HG02884 (cell line): ENCODE measurements at regions not wholly inside any gene's neighbourhood (a gene's known extent, or its start where the extent isn't known, plus 50 kb on each side); places are given as distances from the start of the nearest gene placed in this dataset.
A peak's percentile ranks its signal among the peaks of the same experiment; 100 is the strongest.
"Not testable (repeated sequence)": the region's sequence is repeated elsewhere in the genome, so short reads cannot be mapped to it uniquely, and the experiment has no call there.

Experiments used
- ATAC-seq: cut with Tn5 transposase; IDR thresholded peaks from one replicate; pipeline ENCODE4 v1.9.1; 2021; ENCODE audit warnings: mild to moderate bottlenecking, moderate library complexity; ENCODE audit not compliant: unreplicated experiment

DNA sequence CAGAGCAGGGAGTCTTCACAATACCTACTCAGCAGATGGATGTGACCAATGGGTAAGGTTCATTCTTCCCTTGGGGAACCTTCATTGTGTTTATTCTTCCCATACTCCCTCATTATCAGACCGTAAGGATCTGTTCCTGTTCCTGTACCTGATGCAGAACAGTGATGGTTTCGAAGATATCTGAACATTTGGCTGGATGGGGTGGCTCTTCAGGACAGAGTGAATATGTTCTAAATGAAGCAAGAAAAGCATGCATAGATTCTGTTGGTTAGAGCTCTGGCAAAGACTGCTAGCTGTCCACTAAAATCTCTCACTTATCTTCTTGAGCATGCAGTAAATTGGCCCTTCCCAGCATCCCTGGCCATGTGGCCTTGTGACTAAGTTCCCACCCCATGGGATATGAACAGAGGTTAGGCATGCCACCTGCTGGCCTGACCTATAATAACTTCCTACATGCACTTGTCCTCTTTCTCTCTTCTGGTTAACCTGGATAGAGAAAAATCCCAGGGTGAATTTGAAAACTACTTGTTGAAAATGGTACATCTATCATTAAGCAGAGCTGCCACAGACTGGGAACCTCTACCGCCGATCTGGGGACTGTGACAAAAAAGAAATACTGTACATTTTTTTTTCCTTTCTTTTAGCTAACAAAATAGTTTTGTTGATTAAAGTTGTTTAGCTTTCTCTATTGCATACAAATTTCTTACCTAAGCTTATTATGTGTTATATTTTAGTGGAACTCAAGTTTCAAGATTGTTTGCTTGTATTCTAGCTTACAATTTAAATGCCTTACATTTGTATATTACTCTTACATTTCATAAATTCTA lies 60.0 kb upstream of the BANK1 start:
- ATAC-seq, result peak; percentile 97

DNA sequence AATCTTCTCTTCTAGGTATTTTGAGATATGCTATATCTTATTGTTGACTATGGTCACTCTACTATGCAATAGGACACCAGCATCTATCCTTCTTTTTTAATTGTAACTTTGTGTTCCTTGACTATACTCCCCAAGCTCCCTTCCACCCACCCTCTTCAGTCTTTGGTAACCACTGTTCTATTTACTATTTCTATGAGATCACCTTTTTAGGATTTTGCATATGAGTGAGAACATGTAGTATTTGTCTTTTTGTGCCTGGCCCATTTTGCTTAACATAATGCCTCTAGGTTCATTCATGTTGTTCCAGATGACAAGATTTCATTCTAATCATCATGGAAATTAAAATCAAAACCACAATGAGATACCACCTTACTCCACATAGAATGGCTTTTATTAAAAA lies 63.3 kb upstream of the BANK1 start:
- ATAC-seq, result no peak

- no peak for ATAC-seq
Measured at GRCh38 chr4:101724093-101724492, 66.4 kb upstream of the BANK1 start.

GRCh38 chr4:101718810-101719209 lies 71.7 kb upstream of the BANK1 start:
- no peak for ATAC-seq

- no peak for ATAC-seq
Measured at GRCh38 chr4:101711590-101712260, 78.8 kb upstream of the BANK1 start.

- no peak for ATAC-seq
Measured at GRCh38 chr4:101710806-101711205, 79.7 kb upstream of the BANK1 start.

- no peak for ATAC-seq
Measured at GRCh38 chr4:101708293-101709039, 82.1 kb upstream of the BANK1 start.

GRCh38 chr4:101707596-101707995 lies 82.9 kb upstream of the BANK1 start:
- ATAC-seq, result no peak

DNA sequence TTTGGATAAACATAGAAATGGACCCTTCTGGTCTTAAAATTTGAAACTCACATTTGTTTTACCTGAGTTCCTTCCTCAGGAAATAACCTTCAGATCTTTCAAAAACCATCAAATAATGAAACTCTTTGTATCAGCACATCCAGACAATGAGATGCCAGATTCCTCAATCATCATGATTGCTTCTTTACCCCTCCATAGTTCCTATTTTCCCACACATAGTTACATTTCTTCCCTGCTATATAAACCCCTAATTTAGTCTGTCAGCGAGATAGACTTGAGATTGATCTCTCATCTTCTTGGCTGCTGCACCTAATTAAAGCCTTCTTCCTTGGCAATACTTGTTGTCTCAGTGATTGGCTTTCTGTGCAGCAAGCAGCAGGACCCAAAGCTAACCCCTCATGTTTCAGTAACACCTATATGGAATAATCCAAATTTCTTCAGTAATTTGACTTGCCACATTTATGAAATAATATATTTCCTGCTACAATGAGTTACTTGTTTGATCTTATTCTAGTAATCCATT lies 83.9 kb upstream of the BANK1 start:
- ATAC-seq, result no peak

DNA sequence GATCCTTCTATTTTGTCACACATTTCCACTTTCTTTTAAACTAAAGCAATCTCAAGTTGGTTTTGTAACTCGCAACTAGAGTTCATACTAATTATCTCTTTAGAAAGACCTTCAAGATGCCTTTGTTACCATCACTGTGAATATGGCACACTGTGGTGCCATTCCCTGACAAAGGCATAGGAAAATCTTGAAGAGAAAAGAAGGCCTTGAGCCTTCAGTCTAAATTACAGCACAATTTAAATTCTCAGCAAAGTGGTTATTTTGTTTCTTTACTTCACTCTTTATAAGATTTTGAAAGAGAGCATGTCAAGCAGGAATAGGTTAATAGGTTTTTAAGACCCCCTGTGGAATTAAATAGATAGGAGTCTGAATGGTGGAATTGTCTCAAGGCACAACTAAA lies 89.0 kb upstream of the BANK1 start:
- ATAC-seq, result no peak

DNA sequence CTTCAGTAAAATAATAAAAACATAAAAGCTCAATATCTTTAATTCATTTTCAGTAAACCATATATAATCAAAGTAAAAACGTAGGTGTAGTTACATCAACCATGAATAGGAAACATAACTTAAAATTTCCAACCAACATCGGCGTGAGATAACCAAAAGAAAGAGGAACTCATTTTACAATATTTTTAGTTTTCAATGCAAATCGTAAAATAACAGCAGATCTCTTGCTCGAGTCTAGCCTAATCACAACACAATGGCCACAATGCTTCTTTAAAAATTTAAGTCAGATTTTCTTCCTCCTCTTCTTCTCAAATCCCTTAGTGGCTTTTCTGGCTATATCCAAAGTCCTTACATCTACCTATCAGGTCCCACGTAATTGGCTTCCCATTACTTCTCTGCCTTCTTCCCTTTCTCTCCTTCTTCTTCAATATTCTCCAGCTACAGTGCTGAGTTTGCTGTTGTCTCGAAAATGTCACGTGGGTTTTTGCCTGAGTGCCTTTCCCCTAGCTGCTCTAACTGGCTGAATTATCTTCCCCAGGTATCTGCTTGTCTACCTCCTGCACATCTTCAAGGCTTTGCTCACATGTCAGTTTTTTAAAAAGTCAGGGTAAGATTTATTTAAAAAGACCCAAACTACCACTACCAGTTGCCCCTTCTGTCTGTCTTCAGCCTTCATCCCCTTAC lies 90.9 kb upstream of the BANK1 start:
- ATAC-seq, result no peak

DNA sequence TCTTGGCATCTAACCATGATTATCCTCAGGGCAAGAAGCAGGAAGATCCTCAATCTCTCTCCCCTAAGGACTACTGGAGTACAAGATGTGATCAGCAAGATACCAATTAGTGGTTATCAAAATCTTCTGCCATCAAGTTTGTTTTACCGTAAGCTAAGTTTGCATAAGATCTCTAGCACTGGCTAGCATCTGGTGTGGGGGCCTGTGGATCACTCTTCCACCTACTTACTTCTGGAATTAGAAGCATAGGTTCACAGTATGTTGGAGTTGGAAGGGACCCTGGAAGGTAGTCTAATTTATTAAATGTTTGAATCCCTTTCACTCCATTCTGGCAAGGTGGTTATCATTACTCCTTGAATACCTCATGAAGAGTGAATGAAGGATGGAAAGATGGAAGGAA lies 93.3 kb upstream of the BANK1 start:
- no peak for ATAC-seq

GRCh38 chr4:101696276-101697010 lies 94.1 kb upstream of the BANK1 start:
- ATAC-seq, result no peak

- no peak for ATAC-seq
Measured at GRCh38 chr4:101695176-101695575, 95.4 kb upstream of the BANK1 start.

DNA sequence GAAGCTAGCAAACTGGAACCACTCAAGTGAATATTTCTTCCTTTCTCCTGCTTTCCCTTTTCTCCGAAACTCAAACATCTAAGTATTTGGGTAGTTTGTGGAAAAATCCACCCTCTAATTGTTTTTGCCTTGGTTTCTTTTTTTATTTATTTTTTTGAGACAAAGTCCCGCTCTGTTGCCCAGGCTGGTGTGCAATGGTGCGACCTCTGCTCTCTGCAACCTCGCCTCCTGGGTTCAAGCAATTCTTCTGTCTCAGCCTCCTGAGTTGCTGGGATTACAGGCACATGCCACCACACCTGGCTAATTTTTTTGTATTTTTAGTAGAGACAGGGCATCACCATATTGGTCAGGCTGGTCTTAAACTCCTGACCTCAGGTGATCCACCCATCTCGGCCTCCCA lies 96.1 kb upstream of the BANK1 start:
- ATAC-seq, result not testable (repeated sequence)

DNA sequence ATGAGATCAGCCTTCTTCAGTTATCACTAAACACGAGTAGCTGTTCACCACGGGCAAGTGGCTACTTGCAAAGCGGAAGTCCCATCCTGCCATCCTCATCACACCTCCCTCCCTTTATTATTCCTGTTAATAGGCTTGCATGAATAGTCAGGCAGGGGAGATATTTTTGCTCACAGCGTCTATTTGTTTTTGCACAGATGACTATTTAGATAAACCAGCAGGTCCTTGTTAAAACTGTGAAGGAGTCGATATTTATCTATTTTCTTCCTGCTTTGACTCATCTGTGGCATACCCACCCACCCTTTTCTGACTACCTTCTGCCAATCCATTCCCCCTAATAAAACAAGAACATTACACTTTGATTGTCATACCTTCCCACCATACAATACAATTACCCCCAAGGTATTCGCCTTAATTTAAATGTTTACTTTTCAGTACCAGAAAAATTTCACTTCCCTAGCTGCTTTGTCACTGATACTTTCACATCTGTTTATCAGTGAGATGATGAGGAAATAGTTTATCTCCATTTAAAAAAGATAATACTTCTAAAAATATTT lies 96.6 kb upstream of the BANK1 start:
- peak; percentile 71 for ATAC-seq

- no peak for ATAC-seq
Measured at GRCh38 chr4:101689220-101689619, 101.3 kb upstream of the BANK1 start.

- ATAC-seq, result no peak
Measured at GRCh38 chr4:101685126-101685525, 105.4 kb upstream of the BANK1 start.

- no peak for ATAC-seq
Measured at GRCh38 chr4:101682946-101683345, 107.6 kb upstream of the BANK1 start.

DNA sequence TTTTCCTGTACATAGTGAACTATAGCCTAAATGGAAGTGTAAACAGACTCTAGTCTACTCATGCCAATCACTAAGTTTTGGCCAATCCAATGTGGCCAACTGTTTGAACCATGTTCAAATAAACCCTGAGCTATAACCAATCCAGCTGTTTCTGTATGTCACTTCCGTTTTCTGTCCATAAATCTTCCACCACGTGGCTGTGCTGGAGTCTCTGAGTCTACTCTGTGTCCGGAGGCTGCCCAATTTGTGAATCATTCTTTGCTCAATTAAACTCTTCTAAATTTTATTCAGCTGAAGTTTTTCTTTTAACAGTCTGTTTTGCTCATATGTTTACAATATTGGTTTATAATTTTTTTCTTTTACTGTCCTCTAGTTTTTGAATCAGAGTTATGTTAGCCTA lies 112.3 kb upstream of the BANK1 start:
- no peak for ATAC-seq
